Cardiac septum (tissue), 1 donor: ENCODE measurements at regions not wholly inside any gene's neighbourhood (a gene's known extent, or its start where the extent isn't known, plus 50 kb on each side); places are given as distances from the start of the nearest gene placed in this dataset.

Experiments
- DNase-seq: peaks from one replicate; pipeline ENCODE4 v3.0.0-alpha.2; 2020; ENCODE audit warnings: low spot score
- intact Hi-C: fragments of 100-400 bp; cut with DNase I; formaldehyde crosslinking; loops from one replicate; pipeline ENCODE4 v1.14.0; 2022
- donor health status: DM: no; HTN: no; CAD: no.

DNA sequence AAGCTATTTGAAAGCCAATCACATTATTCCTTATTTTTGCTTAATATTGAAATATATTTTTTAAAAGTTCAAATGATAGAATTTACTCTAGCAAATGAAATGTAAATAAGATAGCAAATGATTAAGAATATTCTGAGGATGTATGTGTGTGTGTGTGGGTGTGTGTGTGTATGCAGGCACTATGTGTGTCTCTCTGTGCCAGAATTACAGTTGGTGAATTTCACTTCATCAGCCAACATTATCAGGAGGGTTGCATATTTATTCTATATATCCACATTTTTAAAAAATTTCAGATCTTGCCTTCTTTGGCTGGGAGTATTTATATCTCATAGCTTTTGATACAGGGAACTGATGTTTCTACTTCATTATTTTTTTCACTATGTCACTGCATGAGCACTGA is 274.9 kb upstream of the SOX5 start:
- intact Hi-C loops: no loop called here
- no peak for DNase-seq

DNA sequence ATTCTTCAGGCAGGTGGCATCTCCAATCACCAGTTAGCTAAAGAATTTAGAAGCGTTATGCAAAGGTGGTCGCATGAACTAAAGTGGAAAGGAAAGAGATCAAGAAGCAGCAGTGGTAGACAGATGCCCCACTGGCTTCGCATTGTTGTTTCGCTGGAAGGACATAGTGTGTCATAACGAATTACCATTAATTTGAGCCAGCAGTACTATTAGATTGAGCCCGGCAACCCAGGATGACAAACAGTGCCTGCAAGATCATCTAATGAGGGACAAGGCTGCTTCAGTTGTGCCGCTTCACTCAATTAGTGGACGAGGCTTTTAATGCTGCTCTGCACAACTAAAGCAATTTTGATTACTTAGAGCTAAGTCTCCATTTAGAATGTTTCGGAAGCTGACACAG is 274.5 kb upstream of the SOX5 start:
- intact Hi-C loops: no loop called here
- DNase-seq: no peak

DNA sequence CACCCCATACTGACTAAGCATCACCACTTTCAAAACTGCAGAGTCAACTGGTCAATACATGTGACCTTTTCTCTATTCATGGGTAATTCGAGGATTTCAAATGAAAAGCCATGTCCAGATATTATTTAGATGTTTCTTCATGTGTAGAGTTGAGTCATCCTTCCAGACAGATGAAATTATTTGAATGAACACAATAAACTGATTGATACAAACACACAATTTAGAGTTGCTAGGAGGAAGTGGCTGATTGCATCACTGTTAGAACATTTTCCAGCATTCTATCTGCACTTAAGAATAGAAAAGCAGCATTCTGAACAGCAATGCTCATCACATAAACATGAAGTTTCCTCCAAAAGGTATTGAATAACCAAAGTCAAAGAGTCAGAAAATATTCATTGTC is 273.5 kb upstream of the SOX5 start:
- intact Hi-C loops: no loop called here
- no peak for DNase-seq

DNA sequence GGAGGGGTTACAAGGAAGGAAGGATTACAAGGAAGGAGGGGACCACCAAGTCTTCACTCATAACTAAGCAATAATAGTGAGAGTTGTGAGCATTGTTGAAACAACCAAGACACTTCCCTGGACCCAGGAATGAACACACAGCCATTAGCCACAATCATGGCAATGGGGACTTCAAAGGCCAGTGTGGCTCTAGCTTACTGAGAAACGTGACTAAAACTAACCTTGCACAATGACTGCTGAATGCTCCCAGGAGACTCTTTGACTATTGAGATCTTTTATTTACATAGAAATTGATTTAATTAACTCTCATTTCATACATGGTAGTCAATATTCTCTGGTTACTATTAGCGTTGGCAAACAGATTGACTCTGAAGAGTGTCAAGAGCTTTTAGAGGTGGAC is 263.0 kb upstream of the SOX5 start:
- intact Hi-C loops: no loop called here
- DNase-seq: no peak

DNA sequence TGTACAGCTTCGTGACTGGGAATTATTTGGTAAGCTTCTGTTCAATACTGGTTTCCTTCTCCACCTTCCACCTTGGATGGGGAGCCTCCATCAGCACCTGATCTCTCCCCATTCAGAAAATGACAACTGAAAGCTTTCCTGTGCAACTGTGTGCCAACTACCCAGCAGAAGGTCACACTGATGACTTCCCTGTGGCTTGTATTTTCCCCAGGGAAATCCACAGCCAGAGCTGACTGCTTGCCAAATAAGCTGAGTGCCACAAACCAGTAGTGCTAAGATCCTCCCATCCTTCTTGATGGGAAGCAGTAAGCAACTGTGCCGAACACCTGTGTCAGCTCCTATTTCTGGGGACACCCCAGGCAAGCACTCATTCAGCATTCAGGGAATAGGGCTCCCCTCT is 257.2 kb upstream of the SOX5 start:
- DNase-seq: no peak
- intact Hi-C loops: no loop called here

DNA sequence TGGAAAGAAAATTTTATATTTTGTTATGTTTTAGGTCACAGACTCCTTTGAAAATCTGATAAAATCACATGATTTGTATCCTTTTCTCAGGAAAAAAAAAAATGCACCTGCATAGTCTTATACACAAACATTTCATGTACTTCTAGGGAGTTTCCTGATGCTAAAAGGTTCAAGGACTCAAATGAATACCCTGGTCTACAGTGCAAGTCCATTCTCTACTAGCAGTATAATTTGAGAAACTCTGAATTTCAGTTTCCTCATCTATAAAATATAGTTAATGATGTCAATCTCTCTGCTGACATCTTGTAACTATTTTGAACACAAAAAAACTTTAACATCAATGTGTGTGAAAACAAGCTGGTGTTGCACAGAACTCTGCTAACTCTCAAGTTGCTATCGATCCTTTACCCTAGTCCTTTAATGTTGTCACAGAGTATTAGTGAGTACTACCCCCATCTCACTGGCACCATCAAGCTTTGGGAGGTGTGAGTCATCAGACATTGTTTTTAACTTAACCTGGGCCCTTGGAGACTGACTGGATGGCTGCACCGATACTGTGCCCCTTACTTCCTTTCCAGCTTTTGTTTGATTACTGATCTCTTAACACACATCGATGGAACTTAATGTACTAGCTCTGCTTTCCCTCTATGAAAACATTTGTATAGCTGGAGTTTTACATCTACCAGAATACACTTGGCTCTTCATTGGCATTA is 251.9 kb upstream of the SOX5 start:
- intact Hi-C loops: no loop called here
- DNase-seq: no peak

DNA sequence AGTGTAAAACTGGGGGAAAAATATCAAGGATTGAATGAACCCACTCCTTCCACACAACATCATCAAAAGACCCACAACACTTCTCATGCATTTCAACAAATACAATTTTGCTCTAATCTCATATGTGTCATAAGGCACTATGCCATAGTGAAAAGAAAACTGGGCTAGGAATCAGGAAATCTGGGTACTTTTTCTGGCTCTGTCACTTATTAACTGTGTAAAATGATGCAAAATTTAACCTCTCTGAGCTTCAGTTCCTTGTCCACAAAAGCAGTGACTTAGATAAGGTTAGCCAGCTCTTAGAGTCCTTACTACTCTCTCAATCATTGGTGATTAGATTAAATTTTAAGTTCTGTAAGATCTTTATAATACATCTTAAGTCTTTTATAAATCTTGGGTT is 250.5 kb upstream of the SOX5 start:
- DNase-seq: no peak
- intact Hi-C loops: no loop called here

DNA sequence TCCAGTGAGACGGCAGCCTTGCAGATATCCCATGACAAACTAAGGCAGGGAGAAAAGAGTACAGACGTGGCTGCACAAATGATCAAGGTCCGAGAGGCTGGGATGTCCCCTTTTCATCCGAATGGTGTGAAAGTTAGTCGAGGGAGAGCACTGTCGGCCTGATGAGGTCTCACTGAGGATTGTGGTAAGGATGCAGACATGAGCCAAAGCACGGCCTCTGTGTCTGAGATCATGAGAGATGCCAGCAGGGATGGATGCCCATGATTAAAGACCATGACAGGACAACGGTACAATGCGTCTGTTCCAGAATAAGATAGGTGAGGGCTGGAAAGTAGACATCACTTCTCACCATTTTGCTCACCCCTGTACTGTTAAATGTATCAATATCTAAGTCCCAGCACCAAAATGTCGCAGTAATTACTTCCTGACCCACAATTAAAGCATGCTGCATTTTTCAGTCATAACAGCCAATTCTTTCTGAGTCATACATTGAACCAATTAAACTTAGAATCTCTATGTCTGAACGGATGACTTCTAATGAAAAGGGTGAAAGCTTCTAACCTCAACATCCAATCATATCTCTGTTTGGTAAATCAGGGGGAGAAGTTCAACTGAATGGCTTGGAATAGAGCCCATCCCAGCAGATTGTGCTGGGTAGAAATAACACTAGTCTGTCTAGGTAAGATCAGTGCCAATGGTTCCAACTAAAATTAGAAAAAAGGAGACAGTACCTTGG is 249.6 kb upstream of the SOX5 start:
- intact Hi-C loops: no loop called here
- DNase-seq: no peak

DNA sequence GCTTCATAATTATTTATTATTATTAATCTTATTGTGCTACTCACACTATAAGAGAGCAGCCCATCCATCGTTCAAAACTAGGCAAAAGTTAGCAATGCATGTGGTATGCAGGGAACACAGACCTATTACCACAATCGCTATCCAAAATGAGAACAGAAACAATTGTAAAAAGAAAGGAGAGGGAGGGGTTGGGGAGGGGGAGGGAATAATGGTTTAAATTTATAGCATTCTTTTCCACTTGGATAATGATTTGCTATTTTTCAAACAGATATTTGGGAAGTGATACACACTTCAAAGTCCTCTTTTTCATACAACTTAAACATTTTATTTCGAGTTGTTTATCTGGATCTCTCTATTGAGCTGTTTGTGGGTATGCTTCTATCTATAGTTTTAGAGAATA is 248.6 kb upstream of the SOX5 start:
- intact Hi-C loops: no loop called here
- no peak for DNase-seq

DNA sequence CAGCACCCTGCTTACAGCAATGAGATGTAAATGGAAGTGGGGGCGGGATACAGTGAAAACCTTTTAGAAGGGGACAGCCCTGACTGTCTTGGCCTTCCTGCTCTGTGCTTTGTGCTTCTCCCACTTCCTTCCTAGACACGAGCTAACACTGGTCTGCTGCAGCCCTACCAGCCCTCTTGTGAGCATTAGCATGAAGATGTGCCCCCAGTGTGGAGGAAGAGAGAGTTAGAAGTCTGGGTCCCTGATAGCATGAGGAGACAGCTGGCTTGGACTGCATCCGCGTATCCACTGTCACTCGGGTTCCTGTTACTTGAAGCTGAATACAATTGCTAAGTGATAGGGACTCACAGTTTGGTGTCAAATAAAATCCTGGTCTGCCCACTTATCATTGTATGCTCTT is 248.1 kb upstream of the SOX5 start:
- intact Hi-C loops: no loop called here
- DNase-seq: no peak

DNA sequence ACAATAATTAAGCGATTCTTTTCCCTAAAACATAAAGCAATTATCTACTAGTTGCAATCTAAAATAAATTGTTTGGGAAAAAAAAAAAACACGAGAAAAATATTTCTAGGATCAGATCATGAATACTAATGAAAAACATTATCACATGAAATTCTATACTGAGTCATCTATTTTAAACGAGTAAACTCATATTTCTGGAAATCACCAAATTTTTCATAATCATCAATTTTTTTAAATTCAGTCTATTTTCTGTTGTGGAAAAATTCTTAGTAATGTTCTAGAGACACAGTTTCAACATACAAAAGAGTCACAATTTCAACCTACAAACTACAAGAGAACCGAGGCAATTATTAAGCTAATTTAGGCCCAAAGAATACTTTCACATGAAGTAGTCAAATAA is 245.6 kb upstream of the SOX5 start:
- DNase-seq: no peak
- intact Hi-C loops: no loop called here

DNA sequence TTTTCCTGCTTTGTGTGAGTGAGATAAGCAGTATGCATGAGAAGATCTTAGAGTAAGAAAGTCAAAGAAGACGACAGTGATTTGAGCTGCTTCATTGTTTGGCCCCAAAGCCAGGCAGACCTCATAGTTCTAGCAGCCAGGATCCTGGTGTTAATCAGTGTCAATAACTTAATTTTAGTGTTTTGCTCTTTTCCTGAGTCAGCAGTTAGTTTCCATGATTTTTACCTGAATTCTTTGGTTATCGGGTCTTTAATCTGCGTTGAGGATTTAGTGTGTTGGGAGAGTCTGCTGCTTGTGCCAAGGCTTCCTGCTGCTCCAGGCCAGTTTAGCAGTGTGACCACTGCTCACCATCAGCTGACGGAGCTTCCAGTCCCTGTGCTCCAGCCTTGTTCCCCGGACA is 241.6 kb upstream of the SOX5 start:
- intact Hi-C loops: no loop called here

DNA sequence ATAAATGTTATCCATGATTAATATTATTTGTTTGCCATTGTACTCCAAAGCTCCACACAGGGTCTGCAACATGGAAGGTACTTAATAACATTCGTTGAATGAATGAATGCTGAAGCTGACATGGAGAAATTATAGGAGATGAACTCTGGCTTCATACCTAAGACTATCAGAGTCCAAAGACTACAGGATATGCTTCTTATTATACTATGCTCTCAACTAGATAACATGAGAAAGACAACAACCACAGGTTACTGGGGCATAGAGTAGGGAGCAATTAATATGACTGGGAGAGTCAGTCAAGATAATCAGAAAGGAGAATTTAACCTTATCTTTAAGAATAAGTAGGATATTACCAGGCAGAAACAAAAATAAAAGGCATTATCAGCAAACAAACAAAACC is 236.3 kb upstream of the SOX5 start:
- intact Hi-C loops: no loop called here
- no peak for DNase-seq

More for the DNA sequence above, 241.6 kb upstream of the SOX5 start:
- no peak for DNase-seq

DNA sequence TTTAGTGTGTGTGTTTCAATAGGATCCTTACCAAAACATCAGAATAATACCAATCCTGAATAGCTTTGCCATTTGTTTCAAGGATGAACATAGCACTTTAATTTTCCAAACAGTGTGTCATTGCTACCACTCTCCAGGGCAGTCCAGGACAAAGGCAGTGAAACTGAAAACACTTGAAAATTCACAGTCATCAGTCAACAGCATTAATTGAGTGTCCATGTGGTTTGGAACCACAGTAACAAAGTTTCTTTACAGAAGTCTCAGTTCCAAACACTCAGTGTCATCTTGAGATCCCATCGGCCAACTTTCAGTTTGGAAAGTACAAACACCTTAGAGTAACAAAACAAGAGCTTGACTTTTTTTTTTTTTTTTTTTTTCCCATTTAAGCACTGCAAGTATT is 228.4 kb upstream of the SOX5 start:
- no peak for DNase-seq
- intact Hi-C loops: no loop called here

DNA sequence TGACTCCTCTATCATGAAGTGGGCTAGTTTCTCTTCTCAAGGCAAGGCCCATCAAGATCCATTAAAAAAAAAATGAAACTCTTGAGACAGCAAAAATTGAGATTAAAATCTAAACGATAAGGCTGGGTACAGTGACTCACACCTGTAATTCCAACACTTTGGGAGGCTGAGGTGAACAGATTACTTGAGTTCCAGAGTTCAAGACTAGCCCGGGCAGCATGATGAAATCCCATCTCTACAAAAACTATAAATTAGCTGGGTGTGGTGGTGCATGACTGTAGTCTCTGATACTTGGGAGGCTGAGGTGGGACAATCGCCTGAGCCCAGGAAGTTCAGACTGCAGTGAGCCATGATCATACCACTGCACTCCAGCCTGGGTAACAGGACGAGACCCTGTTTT is 226.5 kb upstream of the SOX5 start:
- no peak for DNase-seq
- intact Hi-C loops: no loop called here

DNA sequence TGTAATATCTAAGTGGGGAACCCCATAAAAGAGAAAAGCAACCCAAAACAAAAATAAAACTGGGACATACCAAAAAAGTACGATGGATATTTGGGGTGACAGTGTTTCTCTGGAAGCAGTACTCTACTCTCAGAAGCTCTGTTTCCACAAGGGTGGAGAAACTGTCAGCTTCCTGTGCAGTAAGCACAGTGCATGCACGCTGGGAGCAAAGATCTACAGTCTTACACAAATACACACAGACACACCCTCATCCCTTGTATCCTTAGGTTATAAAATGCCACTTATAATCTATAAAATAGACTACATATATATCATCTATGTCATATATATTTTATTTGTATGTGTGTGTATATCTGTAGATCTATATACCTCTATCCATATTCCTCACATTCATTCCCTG is 225.8 kb upstream of the SOX5 start:
- intact Hi-C loops: no loop called here
- DNase-seq: no peak

DNA sequence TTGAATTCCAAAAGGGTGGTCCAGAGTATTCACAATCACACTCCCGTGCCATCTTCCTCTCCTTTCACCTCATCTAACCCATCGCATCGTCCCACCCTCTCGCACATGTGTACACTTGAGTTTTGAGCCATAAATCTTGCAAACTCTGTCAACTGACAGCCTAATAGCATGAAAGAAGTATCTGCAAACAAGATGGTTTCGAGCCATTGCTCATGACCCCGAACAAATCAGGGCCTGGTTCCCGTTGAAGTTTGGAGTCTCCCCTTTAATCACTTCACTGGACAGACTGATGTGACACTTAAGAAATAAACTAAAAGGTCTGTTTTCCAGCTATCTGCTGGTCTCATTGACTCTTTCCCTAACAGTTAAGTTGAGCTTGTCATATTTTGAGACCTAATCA is 223.6 kb upstream of the SOX5 start:
- no peak for DNase-seq
- intact Hi-C loops: no loop called here

DNA sequence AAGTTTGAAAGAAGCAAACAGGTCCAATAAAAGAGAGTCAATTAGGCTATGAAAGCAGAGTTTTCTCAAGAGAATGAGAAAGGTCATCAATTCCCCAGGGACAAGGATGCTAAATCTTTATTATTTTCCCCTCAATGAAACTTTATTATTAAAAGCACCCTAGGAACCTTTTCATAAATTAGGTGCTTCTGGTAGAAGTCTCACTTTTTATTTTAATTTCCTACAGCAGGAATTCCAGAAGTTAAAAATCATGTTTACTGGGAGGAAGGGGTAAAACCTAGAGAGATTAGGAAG is 223.2 kb upstream of the SOX5 start:
- intact Hi-C loops: no loop called here
- no peak for DNase-seq

DNA sequence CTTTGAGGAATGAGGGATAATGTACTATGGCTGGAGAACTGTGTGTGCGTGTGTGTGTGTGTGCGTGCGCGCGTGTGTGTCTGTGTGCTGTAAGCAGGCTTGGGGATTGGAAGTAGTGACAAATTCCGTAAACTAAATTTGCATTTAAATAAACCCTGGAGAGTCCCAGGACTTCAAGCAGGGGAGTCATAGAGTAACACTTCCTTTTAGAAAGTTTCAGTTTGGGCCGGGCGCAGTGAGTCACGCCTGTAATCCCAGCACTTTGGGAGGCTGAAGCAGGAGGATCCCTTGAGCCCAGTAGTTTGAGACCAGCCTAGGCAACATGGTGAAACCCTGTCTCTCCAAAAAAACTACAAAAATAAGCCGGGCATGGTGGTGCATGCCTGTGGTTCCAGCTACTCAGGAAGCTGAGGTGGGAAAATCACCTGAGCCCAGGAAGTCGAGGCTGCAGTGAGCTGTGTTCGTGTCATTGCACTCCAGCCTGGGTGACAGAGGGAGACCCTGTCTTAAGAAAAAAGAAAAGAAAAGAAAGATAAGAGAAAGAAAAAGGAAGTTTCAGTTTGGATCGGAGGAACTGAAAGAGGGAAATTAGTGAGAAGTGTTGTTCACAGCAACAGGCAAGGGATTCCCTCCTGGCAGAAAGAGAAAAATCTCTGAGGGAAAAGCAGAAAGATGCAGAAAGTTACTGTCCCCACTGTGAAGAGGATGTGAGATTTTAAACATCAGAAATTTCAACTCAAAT is 222.7 kb upstream of the SOX5 start:
- DNase-seq: no peak
- intact Hi-C loops: no loop called here

DNA sequence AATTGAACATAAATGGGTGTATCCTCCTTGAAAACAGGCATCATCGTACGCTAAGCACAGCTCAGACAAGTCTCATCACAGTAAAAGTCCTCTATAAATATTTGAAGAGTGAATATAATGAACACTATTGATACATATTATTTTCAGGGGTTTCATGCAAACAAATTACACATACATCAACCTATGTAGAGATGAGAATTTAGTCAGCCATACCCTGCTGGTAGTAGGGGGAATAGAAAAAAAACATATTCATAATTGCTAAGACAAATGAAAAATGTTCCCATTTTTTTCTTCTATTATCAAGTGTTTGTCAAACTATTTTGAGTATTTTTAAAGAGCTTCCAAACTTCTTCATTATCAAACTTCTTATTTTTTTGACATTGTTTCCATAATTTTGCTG is 205.6 kb upstream of the SOX5 start:
- no peak for DNase-seq
- intact Hi-C loops: no loop called here

DNA sequence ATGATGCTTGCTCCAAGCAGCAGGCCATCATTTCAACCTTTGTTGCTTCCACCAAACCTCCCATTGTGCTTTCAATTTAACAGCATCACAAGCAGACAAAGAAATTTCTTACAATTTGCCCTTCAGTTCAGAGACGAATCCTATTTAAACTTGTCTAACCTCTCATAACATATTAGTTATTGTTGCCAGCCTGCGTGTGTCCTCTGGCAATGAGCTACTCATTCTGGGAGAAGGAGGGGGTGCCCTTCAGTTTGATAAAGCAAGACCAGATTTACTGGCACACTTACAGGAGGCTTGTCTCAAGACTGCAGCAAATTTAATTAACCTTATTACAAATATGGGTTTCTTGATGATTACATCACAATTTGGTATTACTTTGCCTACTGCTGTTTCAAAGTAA is 203.6 kb upstream of the SOX5 start:
- intact Hi-C loops: no loop called here
- DNase-seq: no peak
